Chondrocyte (in vitro differentiated cells): ENCODE measurements at regions not wholly inside any gene's neighbourhood (a gene's known extent, or its start where the extent isn't known, plus 50 kb on each side); places are given as distances from the start of the nearest gene placed in this dataset.

Experiments used
- DNase-seq: peaks from one replicate; pipeline ENCODE4 v3.0.0; 2021; ENCODE audit warnings: mixed read lengths, low spot score
- H3K27ac Mint-ChIP-seq: one replicate; pipeline ENCODE4 v1.8.0; 2021; ENCODE audit warnings: mild to moderate bottlenecking, moderate library complexity, mixed read lengths; ENCODE audit not compliant: unreplicated experiment
- H3K27me3 Mint-ChIP-seq: 2 replicates; pipeline ENCODE4 v1.8.0; 2021; ENCODE audit warnings: low read depth, mixed read lengths
- H3K36me3 Mint-ChIP-seq: 2 replicates; pipeline ENCODE4 v1.8.0; 2021; ENCODE audit warnings: low read depth, mixed read lengths
- H3K4me1 Mint-ChIP-seq: 2 replicates; pipeline ENCODE4 v1.8.0; 2021; ENCODE audit warnings: low read depth, mild to moderate bottlenecking, mixed read lengths
- H3K4me3 Mint-ChIP-seq: one replicate; pipeline ENCODE4 v1.8.0; 2021; ENCODE audit warnings: mild to moderate bottlenecking, moderate library complexity, mixed read lengths; ENCODE audit not compliant: unreplicated experiment
- H3K9me3 Mint-ChIP-seq: 2 replicates; pipeline ENCODE4 v1.8.0; 2021; ENCODE audit warnings: low read depth, mixed read lengths
- CTCF ChIP-seq: fragments of 200-600 bp; sonication (generic); IDR thresholded peaks from 2 replicates; pipeline ENCODE4 v1.5.0; 2021; ENCODE audit warnings: antibody characterized with exemption, mild to moderate bottlenecking, moderate library complexity

GRCh38 chr2:21819454-21819853 lies 695.7 kb downstream of the TDRD15 start:
- TF ChIP-seq CTCF: no peak
- Mint-ChIP-seq H3K36me3 (no peaks in the 10 kb centered on the region), H3K4me1 (no peaks in the 10 kb centered on the region), H3K4me3 (no peak overlapping the region), H3K9me3 (peaks cover 3% of the 10 kb centered on the region), H3K27me3 (no peaks in the 10 kb centered on the region), H3K27ac (no peak overlapping the region)
- DNase-seq: no peak

- no peaks in the 10 kb centered on the region for H3K36me3 Mint-ChIP-seq
- no peak for TF ChIP-seq CTCF
- no peak overlapping the region for H3K27ac Mint-ChIP-seq
- no peak for DNase-seq
- peaks cover 3% of the 10 kb centered on the region for H3K9me3 Mint-ChIP-seq
- H3K4me3 Mint-ChIP-seq: no peak overlapping the region
- H3K27me3 Mint-ChIP-seq: no peaks in the 10 kb centered on the region
- no peaks in the 10 kb centered on the region for H3K4me1 Mint-ChIP-seq
Observed at GRCh38 chr2:21820271-21820670, 696.5 kb downstream of the TDRD15 start.

GRCh38 chr2:21821672-21822227 lies 698.0 kb downstream of the TDRD15 start:
- Mint-ChIP-seq H3K27me3 (no peaks in the 10 kb centered on the region), H3K4me3 (no peak overlapping the region), H3K27ac (no peak overlapping the region), H3K36me3 (no peaks in the 10 kb centered on the region), H3K9me3 (peaks cover 3% of the 10 kb centered on the region), H3K4me1 (no peaks in the 10 kb centered on the region)
- no peak for TF ChIP-seq CTCF
- no peak for DNase-seq

GRCh38 chr2:21822505-21822904 lies 698.7 kb downstream of the TDRD15 start:
- Mint-ChIP-seq H3K9me3 (peaks cover 4% of the 10 kb centered on the region), H3K27me3 (no peaks in the 10 kb centered on the region), H3K36me3 (no peaks in the 10 kb centered on the region), H3K4me1 (no peaks in the 10 kb centered on the region), H3K27ac (no peak overlapping the region), H3K4me3 (no peak overlapping the region)
- no peak for DNase-seq
- no peak for TF ChIP-seq CTCF

- no peaks in the 10 kb centered on the region for H3K27me3 Mint-ChIP-seq
- H3K4me1 Mint-ChIP-seq: no peaks in the 10 kb centered on the region
- H3K4me3 Mint-ChIP-seq: no peak overlapping the region
- no peak overlapping the region for H3K27ac Mint-ChIP-seq
- TF ChIP-seq CTCF: no peak
- DNase-seq: no peak
- no peaks in the 10 kb centered on the region for H3K36me3 Mint-ChIP-seq
- H3K9me3 Mint-ChIP-seq: peaks cover 8% of the 10 kb centered on the region
Observed at GRCh38 chr2:21833767-21834166, 710.0 kb downstream of the TDRD15 start.
